Left hindlimb (tissue), 1 donor: ENCODE measurements at regions not wholly inside any gene's neighbourhood (a gene's known extent, or its start where the extent isn't known, plus 50 kb on each side); places are given as distances from the start of the nearest gene placed in this dataset.

Experiments used
- DNase-seq: peaks from one replicate; pipeline ENCODE4 v3.0.0-alpha.2; 2018

DNA sequence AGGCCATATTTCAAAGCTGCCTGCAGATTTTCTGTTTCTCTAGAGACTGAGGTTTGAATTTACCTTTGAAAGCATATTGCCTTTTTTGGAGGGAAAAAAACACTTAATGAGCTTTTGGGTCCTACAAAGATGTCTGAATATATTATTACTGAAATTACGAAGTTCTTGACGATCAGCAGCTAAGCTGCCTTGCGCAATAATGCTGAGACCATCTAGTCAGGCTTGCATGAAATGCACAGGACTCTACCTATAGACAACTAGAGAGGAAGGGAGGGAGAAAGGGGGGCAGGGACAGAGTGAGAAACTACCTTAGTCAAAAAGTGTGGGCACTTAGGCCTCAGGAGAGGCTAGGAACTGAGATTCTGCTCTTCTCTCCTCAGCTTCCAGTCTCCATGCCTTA, 175.9 kb upstream of the KIF2A start:
- DNase-seq = no peak

DNA sequence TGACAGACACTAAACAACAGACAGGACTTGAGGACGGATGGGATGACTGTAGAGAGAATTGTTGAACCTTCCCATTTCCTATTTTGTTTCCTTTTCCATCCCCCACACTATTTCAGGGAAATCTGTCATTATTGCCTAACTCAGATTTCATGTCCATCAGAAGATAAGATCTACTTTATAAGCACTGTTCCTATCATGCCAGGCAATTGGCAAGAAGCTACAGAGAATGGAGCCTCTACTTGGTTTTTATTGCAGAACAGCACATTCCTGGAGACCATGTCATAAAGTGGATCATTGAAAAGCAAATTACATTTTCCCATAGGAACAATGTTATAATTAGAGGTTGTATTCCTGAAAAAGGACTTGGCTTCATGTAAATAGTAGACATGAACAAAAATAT, 173.7 kb upstream of the KIF2A start:
- DNase-seq = no peak

DNA sequence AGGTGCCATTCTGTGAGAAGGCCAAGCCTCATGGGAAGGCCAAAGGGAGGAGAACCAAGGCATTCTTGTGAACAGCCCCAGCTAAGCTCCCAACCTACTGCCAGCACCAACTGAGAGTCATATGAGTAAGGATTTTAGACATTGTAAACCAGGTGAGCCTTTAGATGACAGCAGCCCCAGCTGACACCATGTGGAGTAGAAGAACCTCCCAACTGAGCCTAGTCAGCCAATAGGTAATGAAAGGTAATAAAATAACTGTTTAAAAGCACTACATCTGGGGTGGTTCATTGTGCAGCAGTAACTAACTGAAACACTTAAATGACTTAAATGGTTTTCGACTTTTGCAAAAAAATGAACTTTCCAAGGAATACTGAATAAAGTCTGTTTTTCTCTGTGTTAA, 172.6 kb upstream of the KIF2A start:
- no peak for DNase-seq

DNA sequence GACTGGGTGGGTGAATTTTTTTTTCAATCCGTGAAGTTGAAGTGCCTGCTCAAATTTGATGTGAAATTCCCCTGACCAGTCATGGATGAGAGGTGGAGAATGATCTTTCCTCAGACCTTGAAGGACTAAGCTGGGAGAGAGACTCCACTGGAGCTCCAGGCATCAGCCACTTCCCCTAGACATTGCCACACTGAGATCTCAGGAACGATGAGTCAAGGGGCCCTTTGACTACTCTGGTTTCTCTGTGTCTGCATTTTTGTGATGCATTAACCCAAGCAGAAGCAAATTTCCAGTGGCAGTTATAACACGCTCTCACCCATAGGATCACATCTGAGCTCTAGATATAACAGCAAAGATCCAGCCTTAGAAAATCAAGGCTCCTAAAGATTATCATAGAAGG, 171.2 kb upstream of the KIF2A start:
- no peak for DNase-seq

DNA sequence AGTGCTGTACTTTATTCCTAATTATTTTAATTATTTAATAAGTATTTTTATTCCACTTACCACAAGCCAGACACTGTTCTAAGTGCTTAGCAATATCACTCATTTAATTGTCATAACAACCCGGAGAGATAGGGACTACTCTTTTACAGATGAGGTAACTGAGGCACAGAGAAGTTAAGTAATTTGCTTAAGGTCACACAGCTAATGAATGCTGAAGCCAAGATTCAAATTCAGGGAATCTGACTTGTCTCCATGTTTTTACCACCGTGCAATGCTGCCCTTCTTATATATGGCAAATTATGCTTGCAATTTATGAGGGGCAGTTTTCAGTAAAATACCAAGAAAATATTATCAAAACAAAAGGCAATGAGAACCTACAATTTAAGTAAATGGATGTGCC, 168.4 kb upstream of the KIF2A start:
- no peak for DNase-seq

DNA sequence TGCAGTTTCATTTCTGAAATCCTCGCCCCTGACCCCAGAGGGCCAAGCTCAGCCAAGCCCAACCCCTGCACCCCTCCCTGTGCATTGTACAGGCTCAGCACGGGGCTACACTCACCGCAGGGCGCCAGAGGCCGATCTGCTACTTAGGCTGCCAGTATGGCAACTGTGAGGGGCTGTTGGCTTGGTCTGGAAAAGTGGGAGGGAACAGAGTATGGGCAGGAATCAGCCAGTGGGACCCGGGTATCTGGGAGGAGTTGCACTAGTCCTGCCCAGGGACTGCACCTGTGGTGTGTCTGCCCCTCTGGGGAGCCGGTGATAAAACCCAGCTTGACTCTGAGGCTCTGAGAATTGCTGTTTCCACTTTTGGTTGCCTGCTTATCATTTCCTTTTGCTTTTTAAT, 167.4 kb upstream of the KIF2A start:
- no peak for DNase-seq

DNA sequence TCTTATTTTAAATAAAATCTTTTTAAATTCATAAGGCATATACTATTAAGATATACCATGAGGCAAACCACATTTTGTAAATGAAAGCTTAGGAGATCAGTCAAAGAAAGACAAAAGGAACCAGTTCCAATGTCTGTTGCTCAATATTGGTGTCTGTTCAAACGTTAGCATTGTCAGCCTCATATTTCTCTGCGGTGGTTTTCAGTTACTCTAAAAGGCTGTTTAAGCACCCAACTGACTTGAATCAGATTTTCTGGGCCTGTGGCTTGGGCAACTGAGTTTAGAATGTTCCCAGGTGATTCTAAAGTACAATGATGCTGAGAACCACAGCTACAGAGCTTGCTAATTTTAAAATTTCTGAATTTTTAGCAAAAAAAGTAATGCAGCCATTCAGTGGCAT, 166.3 kb upstream of the KIF2A start:
- no peak for DNase-seq

DNA sequence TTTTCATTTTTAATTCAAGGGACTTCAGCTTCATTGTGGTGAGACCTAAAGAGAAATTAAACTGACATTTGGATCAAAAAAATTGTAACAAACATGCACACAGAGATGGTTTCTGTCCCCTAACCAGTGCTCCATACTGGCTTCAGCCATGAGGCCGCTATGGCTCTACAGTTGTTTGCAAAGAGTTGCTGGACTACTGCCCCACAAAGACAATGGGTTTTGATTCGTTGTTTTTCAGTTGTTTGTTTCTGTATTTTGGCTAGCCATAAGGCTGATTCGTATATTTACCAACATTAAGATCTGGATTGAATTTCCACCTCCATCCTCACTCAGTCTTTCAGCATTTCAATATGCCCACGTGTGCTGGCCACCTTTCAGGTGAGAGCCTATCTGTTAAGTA, 163.7 kb upstream of the KIF2A start:
- no peak for DNase-seq

DNA sequence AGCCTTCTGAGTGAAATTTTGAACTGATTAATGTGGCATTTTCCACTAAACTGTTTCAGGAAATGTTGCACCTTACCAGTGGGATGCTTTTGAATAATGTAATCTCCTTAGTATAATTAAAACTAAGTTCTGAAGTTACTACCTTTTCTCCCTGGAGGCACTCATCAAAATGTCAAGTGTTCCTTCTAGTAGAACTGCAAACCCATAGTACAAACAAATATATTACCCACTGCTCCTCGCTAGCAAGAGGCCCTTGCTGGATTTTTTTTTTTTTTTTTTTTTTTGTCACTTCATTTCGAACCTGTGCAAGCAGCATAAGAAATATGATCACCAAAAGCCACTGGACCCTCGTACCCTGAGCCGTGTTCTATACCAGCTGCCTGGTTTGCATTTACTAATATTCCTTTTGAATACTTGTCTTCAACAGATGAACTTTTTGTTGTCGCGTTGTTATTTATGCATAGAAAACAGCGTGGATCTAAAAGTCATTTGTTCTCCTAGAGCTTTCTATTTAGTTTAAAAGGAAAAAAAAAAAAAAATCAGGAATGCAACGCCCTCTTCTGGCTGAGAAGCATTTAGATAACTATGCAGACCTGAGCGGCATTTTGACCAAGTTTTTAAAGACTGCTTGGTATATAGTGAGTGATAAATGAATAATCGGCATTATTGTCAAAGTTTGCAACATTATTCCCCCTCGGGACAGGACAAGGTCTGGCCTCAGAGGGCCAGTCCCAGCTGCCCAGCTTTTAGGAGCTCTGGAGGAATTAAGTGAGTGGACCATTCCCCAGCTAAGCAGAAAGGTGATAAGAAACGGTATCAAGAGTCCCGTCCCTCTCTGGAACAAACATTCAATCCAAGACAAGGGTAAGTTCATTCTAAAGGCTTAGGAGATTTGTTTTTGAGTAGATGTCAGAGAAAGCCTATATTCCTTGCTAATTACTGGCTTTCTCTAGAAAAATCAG, 162.5 kb upstream of the KIF2A start:
- no peak for DNase-seq

DNA sequence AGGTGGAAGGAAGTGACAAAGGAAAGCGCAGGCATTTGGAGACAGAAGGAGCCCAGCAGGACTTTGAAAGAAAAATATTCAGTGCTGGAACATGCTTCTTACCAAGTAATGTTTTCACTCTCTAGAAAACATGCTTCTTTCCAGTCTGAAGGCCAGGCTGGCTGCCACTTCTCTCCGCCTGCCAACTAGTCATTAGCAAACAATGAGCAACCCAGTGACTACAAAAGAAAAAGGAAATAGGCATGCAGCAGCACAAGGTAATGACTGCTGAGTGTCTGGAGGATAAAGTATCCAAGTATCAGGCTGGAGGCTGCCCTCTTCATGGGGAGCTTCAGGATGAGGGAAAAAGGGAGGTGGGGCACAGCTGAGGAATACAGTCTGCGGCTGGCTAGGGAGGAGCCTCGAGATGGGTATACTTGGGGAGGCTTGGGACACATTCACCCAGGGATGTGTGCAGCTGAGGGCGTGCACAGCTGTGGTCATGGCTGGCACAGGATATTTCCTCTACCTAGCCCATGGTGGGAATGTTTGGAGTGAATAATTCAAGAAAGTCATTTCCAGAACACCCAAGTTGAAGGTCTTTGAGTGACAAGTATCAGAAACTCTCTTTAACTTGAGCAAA, 161.5 kb upstream of the KIF2A start:
- DNase-seq = no peak

DNA sequence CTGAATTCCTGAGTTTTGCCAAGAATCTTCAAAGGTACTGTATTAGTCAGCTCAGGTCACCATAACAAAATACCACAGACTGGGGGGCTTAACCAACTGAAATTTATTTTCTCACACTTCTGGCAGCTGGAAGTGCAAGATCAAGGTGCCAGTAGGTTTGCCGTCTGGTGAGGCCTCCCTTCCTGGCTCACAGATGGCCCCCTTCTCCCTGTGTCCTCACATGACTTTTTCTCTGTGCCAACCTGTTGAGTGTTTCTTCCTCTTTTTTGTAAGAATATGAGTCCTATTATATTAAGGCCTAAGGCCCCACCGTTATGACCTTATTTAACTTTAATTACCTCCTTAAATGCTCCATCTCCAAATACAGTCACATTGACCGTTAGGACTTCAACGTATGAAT, 156.1 kb upstream of the KIF2A start:
- no peak for DNase-seq

DNA sequence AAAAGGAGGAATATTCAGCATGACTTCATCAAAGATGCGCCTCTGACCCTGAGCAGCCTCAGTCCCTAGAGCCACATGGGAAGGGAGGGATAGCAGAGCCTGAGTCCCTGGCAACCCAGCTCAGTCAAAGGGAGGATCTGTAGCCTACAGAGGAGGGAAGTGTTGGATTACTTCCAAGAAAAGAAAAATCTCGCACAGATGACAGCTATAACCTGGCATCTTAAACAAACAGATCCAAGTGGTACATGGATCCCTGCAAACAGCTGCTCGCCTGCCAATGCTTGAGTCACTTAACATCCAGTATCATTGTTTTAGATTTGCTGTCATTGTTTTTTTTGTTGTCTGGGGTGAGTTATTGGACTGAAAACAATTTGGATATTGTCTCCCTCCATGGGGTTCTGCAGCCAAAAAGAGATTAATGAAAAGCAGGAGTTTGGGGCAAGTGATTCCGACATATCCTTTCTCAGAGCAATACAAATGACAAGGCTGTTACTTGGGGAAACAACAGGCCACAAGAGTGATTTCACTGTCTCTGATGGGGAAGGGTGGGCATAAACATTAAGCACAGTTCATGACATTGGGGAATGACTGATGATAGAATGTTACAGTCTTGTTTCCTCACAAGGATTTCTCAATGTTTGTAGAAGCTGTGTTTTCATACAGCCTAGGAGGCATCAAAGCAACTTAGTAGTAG, 153.5 kb upstream of the KIF2A start:
- DNase-seq = no peak

DNA sequence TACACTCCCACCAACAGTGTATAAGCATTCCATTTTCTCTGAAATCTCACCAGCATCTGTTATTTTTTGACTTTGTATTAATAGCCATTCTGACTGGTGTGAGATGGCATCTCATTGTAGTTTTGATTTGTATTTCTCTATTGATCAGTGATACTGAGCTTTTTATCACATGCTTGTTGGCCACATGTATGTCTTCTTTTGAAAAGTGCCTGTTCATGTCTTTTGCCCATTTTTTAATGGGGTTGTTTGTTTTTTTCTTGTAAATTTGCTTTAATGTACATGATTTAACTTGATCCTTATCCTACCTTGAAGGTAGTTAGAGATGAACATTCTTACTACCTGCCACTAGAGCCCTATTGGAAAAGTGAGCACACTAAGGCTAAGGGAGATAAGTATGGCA, 151.2 kb upstream of the KIF2A start:
- no peak for DNase-seq

DNA sequence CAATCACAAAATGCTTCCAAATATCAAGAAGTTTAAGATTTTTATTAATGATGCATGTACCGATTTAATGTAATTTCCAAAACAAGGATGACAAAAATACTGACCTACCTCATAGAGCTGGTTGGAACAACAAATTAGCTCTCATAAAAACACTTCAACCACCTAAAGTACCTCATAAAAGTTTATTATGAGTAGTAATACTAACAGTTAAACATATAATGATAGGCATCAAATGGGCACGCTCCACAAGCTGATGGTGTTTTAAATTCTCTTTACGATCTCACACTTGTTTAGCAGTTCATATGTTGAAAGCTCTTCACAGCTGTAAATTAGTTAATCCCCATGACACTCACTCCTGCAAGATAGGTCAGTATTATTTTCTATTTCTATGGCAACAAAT, 150.0 kb upstream of the KIF2A start:
- no peak for DNase-seq

DNA sequence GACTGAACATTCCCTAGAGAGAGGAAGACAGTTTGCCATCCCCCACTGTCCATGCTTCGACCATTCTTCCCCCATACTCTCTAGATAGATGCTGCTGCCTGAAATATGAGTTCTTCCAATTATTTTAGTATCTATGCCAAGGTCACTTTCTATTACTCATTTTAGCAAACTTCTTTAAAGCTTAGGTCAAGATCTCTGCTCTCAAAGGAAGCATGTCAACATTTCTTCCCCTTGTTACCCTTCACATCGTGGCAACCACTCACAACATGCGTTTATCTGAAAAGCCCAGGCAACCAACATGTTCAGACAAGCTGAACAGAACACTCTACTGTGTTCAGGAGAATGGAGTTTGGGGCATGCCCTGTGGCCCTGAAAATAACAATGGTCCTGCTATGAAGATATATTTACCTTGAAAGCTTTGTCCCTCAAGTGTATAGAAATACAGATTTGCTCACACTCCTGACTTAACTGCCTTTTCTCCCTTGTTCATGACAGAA, 138.4 kb upstream of the KIF2A start:
- no peak for DNase-seq

DNA sequence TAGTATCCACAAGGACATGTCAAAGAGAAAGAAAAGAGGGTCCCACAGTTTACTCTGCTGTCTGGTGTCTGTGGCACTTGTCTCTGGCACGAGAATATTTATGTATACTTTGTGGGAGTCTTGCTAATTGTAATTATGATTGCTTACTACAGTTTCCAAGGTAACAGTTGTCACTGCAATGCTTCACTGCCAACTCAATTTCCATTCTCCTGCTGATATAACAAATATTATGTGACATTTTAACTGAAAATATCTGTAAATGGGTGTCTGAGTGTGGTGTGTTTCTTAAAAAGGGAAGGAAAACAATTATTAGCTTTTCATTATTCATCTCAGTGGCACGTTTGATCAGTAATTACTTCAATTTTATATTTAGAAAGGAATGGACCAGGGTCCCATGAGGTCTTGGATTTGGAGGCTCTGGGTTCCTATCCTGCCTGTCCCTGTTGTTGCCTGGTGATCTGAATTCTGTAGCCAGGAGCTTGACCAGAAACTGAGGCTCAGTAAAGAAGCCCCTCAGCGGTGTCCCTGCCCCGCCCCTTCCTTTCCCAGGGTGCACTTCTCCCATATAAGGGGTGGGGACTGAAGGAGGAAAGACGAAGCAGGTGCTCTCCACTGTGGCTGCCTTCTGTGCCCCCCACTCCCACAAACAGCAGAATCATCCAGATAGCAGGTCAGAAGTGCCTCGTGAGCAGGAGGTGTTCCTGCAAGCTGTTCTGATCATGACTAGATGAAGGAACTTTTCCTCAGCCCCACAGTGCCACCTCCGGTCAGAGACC, 137.3 kb upstream of the KIF2A start:
- no peak for DNase-seq

DNA sequence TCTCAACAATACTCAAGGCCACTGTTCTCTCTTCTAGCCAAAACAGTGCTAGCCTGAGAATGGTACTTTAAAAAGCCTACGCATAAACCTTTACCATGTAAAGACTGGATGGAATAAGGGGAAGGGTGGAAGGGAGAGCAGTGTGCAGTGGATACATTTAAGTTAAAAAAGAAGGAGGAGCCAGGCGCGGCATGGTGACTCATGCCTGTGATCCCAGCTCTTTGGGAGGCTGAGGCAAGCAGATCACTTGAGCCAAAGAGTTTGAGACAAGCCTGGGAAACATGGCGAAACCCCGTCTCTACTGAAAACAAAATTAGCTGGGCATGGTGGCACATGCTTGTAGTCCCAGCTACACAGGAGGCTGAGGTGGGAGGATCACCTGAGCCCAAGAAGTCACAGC, 127.7 kb upstream of the KIF2A start:
- no peak for DNase-seq

DNA sequence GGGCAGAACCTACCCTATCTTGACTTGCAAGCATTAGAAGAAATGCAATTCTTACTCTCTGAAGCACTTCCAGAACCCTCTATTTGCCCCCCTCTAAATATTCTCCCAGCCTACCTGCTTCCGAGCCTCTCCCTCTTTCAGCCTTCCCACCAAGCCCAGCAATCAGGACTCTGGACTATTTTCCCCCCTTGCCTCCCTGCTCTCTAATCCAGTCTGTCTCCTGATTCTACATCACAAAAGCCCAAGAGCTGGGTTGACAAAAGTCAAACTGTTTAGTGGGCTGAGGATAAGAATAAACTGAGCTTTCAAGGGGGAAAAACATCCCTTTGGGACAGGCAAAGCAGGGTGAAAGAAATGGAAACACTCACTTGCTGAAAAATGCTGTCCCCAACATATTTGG, 123.2 kb upstream of the KIF2A start:
- DNase-seq = no peak

DNA sequence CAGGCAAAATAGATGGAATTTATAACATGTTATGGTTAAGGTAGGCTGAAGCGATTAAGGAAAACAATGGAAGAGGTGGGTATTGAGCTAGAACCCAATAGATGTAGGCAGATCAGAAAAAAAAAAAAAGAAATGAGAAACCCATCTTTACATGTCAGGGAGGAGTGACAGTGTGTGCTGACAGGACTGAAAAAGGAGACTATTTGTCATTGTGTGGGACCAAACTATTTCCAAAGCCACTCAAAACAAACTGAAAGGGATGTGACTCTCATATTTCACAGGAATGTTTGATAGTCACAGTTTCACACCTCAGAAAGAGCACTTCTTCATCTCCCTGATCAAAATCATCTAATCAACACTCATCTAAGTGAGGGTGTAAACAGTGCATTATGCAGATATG, 122.3 kb upstream of the KIF2A start:
- no peak for DNase-seq

DNA sequence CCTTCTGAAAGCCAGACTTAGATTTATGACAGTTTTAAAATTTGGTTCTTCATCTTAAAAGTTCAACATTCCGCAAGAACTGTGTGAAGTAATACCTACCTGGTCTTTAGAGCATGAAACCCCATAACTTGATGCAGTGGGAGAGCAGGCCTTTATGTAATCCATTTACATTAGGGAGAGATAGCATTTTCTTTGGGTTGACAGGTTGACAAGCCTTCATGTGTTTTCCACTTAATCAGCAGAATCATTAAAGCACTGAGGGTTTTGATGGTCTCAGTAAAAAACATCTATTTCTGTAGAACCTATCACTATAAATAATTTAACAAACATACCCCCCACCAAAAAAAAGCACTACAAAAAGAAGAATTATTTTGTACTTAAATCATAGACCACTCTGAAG, 121.6 kb upstream of the KIF2A start:
- no peak for DNase-seq

DNA sequence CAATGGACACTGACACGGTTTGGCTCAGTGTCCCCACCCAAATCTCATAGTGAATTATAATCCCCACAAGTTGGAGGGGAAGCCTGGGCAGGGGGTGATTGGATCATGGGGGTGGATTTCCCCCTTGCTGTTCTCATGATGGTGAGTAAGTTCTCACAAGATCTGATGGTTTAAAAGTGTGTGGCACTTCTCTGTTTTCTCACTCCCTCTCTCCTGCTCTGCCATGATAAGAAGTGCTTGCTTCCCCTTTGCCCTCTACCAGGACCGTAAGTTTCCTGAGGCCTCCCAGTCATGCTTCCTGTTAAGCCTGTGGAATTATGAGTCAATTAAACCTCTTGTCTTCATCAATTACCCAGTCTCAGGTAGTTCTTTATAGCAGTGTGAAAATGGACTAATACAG, 115.8 kb upstream of the KIF2A start:
- no peak for DNase-seq

DNA sequence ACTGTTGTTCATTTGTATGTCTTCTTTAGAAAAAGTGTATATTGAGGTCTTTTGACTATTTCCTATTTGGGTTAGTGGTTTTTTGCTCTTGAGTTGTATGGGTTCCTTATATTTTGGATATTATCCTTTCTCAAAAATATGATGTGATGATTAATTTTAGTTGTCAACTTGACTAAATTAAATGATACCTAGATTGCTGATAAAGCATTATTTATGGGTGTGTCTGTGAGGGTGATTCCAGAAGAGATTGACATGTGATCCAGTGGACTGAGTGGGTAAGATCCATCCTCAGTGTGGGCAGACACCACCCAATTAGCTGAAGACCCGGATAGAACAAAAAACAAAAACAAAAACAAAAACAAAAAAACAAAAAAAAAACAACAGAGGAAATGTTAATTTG, 115.1 kb upstream of the KIF2A start:
- DNase-seq = no peak

DNA sequence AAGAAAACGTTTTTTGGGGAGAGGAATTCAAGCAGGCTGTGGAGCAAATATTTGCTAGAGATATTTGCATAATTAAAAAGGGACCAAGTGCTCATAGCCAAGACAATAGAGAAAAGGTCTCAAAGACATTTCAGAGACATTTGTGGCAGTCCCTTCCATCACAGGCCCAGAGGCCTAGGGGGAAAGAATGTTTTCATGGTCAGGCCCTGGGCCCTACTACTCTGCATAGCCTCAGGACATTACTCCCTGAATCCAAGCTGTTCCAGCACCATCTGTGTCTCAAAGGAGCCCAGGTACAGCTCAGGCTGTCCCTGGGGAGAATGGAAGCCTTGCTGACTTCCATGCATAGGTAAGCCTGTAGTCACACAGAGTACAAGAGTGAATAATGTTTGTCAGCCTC, 113.0 kb upstream of the KIF2A start:
- no peak for DNase-seq
